ENCODE measurements at regions not wholly inside any gene's neighbourhood (a gene's known extent, or its start where the extent isn't known, plus 50 kb on each side); places are given as distances from the start of the nearest gene placed in this dataset.

DNA sequence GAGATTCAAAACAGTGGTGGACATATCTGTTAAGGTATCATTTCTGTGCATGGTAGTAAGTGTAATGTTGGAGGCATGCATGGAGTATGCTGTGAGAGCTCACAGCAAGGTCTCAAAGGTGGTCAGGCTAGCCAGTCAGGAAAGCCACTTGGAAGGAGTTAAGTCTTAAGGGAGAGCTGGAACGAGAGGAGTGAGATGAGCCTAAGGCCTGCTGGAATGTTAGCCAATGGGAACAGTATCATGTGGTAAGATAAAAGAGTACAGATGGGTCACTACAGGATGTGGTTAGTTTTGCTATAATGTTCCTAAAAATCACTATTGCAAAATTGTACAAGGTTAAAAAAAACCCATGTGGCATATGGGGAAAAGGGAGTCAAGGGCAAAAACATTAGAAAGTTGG lies 311.7 kb upstream of the E2F7 start:
- no peak overlapping the region for H4K8ac ChIP-seq (replicated peaks; ENCODE audit: insufficient read length, low read depth, low read length)
- no peak overlapping the region for H2BK20ac ChIP-seq (ENCODE audit: low read depth, low read length, poor library complexity, severe bottlenecking)
- H3K79me2 ChIP-seq (ENCODE audit: insufficient read depth, low read length) = no peaks in the 10 kb centered on the region
- TF ChIP-seq, protein P1, sequence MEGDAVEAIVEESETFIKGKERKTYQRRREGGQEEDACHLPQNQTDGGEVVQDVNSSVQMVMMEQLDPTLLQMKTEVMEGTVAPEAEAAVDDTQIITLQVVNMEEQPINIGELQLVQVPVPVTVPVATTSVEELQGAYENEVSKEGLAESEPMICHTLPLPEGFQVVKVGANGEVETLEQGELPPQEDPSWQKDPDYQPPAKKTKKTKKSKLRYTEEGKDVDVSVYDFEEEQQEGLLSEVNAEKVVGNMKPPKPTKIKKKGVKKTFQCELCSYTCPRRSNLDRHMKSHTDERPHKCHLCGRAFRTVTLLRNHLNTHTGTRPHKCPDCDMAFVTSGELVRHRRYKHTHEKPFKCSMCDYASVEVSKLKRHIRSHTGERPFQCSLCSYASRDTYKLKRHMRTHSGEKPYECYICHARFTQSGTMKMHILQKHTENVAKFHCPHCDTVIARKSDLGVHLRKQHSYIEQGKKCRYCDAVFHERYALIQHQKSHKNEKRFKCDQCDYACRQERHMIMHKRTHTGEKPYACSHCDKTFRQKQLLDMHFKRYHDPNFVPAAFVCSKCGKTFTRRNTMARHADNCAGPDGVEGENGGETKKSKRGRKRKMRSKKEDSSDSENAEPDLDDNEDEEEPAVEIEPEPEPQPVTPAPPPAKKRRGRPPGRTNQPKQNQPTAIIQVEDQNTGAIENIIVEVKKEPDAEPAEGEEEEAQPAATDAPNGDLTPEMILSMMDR (conservative IDR thresholded peaks at IDR 0.05) = no peak
- no peaks in the 10 kb centered on the region for H3K4me1 Mint-ChIP-seq
- H3K4me2 ChIP-seq (ENCODE audit: insufficient read depth, insufficient read length, low read length) = no peak overlapping the region
- no peak overlapping the region for H3T11ph ChIP-seq (ENCODE audit: low read length)
- no peak overlapping the region for H3K14ac ChIP-seq (ENCODE audit: insufficient read depth, low read length)
- no peak overlapping the region for H3K18ac ChIP-seq (ENCODE audit: insufficient read length, low read depth, low read length)
- no peak overlapping the region for H2BK15ac ChIP-seq (ENCODE audit: low read depth, low read length)
- no peak overlapping the region for H3K23ac ChIP-seq (ENCODE audit: insufficient read length, low read depth, low read length)
- H3K9me3 ChIP-seq (ENCODE audit: control insufficient read depth, low read depth, low read length) = no peaks in the 10 kb centered on the region
- H3K4me1 ChIP-seq (ENCODE audit: insufficient read depth, low read length) = no peaks in the 10 kb centered on the region
- no peak overlapping the region for H3K4ac ChIP-seq (ENCODE audit: low read depth, low read length)
- no peak overlapping the region for H2BK120ac ChIP-seq (ENCODE audit: low read depth, low read length, poor library complexity, severe bottlenecking)
- H3K23me2 ChIP-seq (ENCODE audit: insufficient read length, low read depth, low read length, poor library complexity, severe bottlenecking) = no peaks in the 10 kb centered on the region
- no peaks in the 10 kb centered on the region for H3K27me3 Mint-ChIP-seq (ENCODE audit: low read depth)
- H3K9ac ChIP-seq (ENCODE audit: extremely low read depth, insufficient read length, low read length) = no peak overlapping the region
- H3K27ac ChIP-seq (ENCODE audit: insufficient read length, low read depth, low read length) = no peak overlapping the region
- no peak overlapping the region for H4K91ac ChIP-seq (ENCODE audit: insufficient read length, low read depth, low read length)
- no peak overlapping the region for H3K56ac ChIP-seq (ENCODE audit: insufficient read length, low read depth, low read length)
- no CpG with 5 or more reads among the region's 1 CpG for WGBS (ENCODE audit: extremely low coverage, insufficient read length, low lambda C conversion rate)
- H2BK5ac ChIP-seq (ENCODE audit: insufficient read length, low read length) = no peak overlapping the region
- DNase-seq = no peak
- no peak overlapping the region for H3K4me3 Mint-ChIP-seq
- H4K20me1 ChIP-seq (ENCODE audit: control insufficient read depth, insufficient read depth, insufficient read length) = no peaks in the 10 kb centered on the region
- H3K36me3 Mint-ChIP-seq (ENCODE audit: insufficient read depth in 1 of 3, low read depth in 3 of 3) = no peaks in the 10 kb centered on the region
- no peaks in the 10 kb centered on the region; a peak in 1 of 5 replicates for H3K9me3 Mint-ChIP-seq
- H3K79me1 ChIP-seq (ENCODE audit: insufficient read depth, low read depth, low read length, poor library complexity, severe bottlenecking) = no peaks in the 10 kb centered on the region
- H2AFZ ChIP-seq (ENCODE audit: low read length) = no peak overlapping the region
- H3K27ac Mint-ChIP-seq = no peak overlapping the region
- H4K5ac ChIP-seq (ENCODE audit: insufficient read length, low read depth, low read length) = no peak overlapping the region
- no peak overlapping the region for H2AK5ac ChIP-seq (ENCODE audit: insufficient read length, low read length)
- H2BK12ac ChIP-seq (ENCODE audit: insufficient read length, low read depth, low read length) = no peak overlapping the region
- no peaks in the 10 kb centered on the region for H3K27me3 ChIP-seq (ENCODE audit: insufficient read depth, low read length)
